Lower leg skin (tissue), 3 donors: ENCODE measurements at regions not wholly inside any gene's neighbourhood (a gene's known extent, or its start where the extent isn't known, plus 50 kb on each side); places are given as distances from the start of the nearest gene placed in this dataset.

ENCODE experiments used
- CTCF ChIP-seq, 3 donors: fragments of 450-650 bp; IDR thresholded peaks; one replicate each; pipeline ENCODE4 v1.5.1; 2016; ENCODE audit warnings: antibody characterized with exemption in 3 of 3, mild to moderate bottlenecking in 3 of 3, moderate library complexity in 2 of 3
- POLR2A ChIP-seq, 2 donors: fragments of 450-650 bp; IDR thresholded peaks; one replicate each; pipeline ENCODE4 v1.6.1; 2016 to 2017; ENCODE audit warnings: antibody characterized with exemption in 2 of 2, mild to moderate bottlenecking in 1 of 2, moderate library complexity in 1 of 2

GRCh38 chr14:56976211-56976610, 165.9 kb upstream of the OTX2 start:
- TF ChIP-seq POLR2A (IDR thresholded peaks at IDR 0.05) (no peak), CTCF (IDR thresholded peaks at IDR 0.05) (no peak)
